ENCODE measurements at regions not wholly inside any gene's neighbourhood (a gene's known extent, or its start where the extent isn't known, plus 50 kb on each side); places are given as distances from the start of the nearest gene placed in this dataset.
"Not testable (repeated sequence)": the region's sequence is repeated elsewhere in the genome, so short reads cannot be mapped to it uniquely, and the experiment has no call there.

- DNase-seq (ENCODE audit: low read depth in 2 of 2), result no peak
- no peaks in the 10 kb centered on the region for H3K4me1 ChIP-seq (ENCODE audit: control insufficient read depth, extremely low read depth, insufficient read depth, low read length)
- H3K9ac ChIP-seq (ENCODE audit: insufficient read depth, low read length), result no peak overlapping the region
- H3K36me3 ChIP-seq (ENCODE audit: control insufficient read depth, insufficient read depth, low read length), result no peaks in the 10 kb centered on the region
- H4K20me1 ChIP-seq (ENCODE audit: control insufficient read depth, extremely low read depth, insufficient read depth, low read length), result no peaks in the 10 kb centered on the region
- H3K27me3 ChIP-seq (ENCODE audit: control insufficient read depth, insufficient read depth, low read length), result no peaks in the 10 kb centered on the region
- no peaks in the 10 kb centered on the region for H3K9me3 ChIP-seq (ENCODE audit: control insufficient read depth, insufficient read depth, low read depth, low read length)
- no peak overlapping the region for H3K4me3 ChIP-seq (replicated peaks in 1 of 4; ENCODE audit: control extremely low read depth in 1 of 4, insufficient read depth in 1 of 4, low read depth in 3 of 4, low read length in 4 of 4)
- H3K79me2 ChIP-seq (ENCODE audit: control insufficient read depth, insufficient read depth, low read length), result no peaks in the 10 kb centered on the region
- H3K4me2 ChIP-seq (ENCODE audit: extremely low read depth, insufficient read depth, low read length), result no peak overlapping the region
- TF ChIP-seq EZH2 (IDR thresholded peaks at IDR 0.05; ENCODE audit: low read length, missing control alignments), result no peak
- no peak for TF ChIP-seq CTCF (conservative IDR thresholded peaks at IDR 0.05 in 1 of 2, IDR thresholded peaks at IDR 0.05 in 1 of 2; ENCODE audit: low read depth in 1 of 2, low read length in 2 of 2)
- no peak overlapping the region for H2AFZ ChIP-seq (ENCODE audit: low read length)
- no peak overlapping the region for H3K27ac ChIP-seq (ENCODE audit: insufficient read depth, low read length)
Measured at GRCh38 chr9:129449066-129449465, 171.8 kb downstream of the C9orf50 start.

- Histone ChIP-seq H2AFZ (ENCODE audit: low read length) (no peak overlapping the region), H3K9me3 (ENCODE audit: control insufficient read depth, insufficient read depth, low read depth, low read length) (no peaks in the 10 kb centered on the region), H3K27me3 (ENCODE audit: control insufficient read depth, insufficient read depth, low read length) (peaks cover 2% of the 10 kb centered on the region), H3K4me3 (replicated peaks in 1 of 4; ENCODE audit: control extremely low read depth in 1 of 4, insufficient read depth in 1 of 4, low read depth in 3 of 4, low read length in 4 of 4) (no peak overlapping the region), H3K9ac (ENCODE audit: insufficient read depth, low read length) (no peak overlapping the region), H3K79me2 (ENCODE audit: control insufficient read depth, insufficient read depth, low read length) (no peaks in the 10 kb centered on the region), H3K36me3 (ENCODE audit: control insufficient read depth, insufficient read depth, low read length) (no peaks in the 10 kb centered on the region), H3K4me2 (ENCODE audit: extremely low read depth, insufficient read depth, low read length) (no peak overlapping the region), H3K4me1 (ENCODE audit: control insufficient read depth, extremely low read depth, insufficient read depth, low read length) (no peaks in the 10 kb centered on the region), H3K27ac (ENCODE audit: insufficient read depth, low read length) (no peak overlapping the region), H4K20me1 (ENCODE audit: control insufficient read depth, extremely low read depth, insufficient read depth, low read length) (no peaks in the 10 kb centered on the region)
- TF ChIP-seq CTCF (conservative IDR thresholded peaks at IDR 0.05 in 1 of 2, IDR thresholded peaks at IDR 0.05 in 1 of 2; ENCODE audit: low read depth in 1 of 2, low read length in 2 of 2), result no peak
- no peak for TF ChIP-seq EZH2 (IDR thresholded peaks at IDR 0.05; ENCODE audit: low read length, missing control alignments)
- no peak for DNase-seq (ENCODE audit: low read depth in 2 of 2)
Measured at GRCh38 chr9:129446828-129447550, 173.9 kb downstream of the C9orf50 start.

DNA sequence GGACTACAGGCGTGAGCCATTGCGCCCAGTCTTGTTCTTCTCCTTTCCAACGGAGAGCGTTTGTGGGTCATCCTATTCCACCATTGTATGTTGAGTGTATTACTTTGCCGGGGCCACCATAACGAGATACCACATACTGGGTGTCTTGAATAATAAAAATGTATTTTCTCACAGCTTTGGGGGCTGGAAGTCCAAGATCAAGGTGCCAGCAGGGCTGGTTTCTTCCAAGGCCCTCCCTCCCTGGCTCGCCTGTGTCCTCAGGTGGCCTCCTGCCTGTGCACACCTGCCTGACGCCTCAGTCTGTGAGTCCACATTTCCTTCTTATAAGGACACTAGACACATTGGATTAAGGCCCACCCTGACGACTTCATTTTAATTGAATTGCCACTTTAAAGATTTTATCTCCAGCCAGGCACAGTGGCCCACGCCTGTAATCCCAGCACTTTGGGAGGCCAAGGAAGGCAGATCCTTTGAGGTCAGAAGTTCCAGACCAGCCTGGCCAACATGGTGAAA lies 175.1 kb downstream of the C9orf50 start:
- Histone ChIP-seq H3K4me3 (replicated peaks in 1 of 4; ENCODE audit: control extremely low read depth in 1 of 4, insufficient read depth in 1 of 4, low read depth in 3 of 4, low read length in 4 of 4) (no peak overlapping the region), H2AFZ (ENCODE audit: low read length) (no peak overlapping the region), H3K9ac (ENCODE audit: insufficient read depth, low read length) (no peak overlapping the region), H3K36me3 (ENCODE audit: control insufficient read depth, insufficient read depth, low read length) (no peaks in the 10 kb centered on the region), H3K79me2 (ENCODE audit: control insufficient read depth, insufficient read depth, low read length) (no peaks in the 10 kb centered on the region), H4K20me1 (ENCODE audit: control insufficient read depth, extremely low read depth, insufficient read depth, low read length) (no peaks in the 10 kb centered on the region), H3K9me3 (ENCODE audit: control insufficient read depth, insufficient read depth, low read depth, low read length) (no peaks in the 10 kb centered on the region), H3K4me2 (ENCODE audit: extremely low read depth, insufficient read depth, low read length) (no peak overlapping the region), H3K27ac (ENCODE audit: insufficient read depth, low read length) (no peak overlapping the region), H3K27me3 (ENCODE audit: control insufficient read depth, insufficient read depth, low read length) (peaks cover 2% of the 10 kb centered on the region), H3K4me1 (ENCODE audit: control insufficient read depth, extremely low read depth, insufficient read depth, low read length) (no peaks in the 10 kb centered on the region)
- DNase-seq (ENCODE audit: low read depth in 2 of 2), result no peak
- no peak for TF ChIP-seq EZH2 (IDR thresholded peaks at IDR 0.05; ENCODE audit: low read length, missing control alignments)
- TF ChIP-seq CTCF (conservative IDR thresholded peaks at IDR 0.05 in 1 of 2, IDR thresholded peaks at IDR 0.05 in 1 of 2; ENCODE audit: low read depth in 1 of 2, low read length in 2 of 2), result no peak

- H4K20me1 ChIP-seq (ENCODE audit: control insufficient read depth, extremely low read depth, insufficient read depth, low read length); H3K27me3 ChIP-seq (ENCODE audit: control insufficient read depth, insufficient read depth, low read length); H3K9me3 ChIP-seq (ENCODE audit: control insufficient read depth, insufficient read depth, low read depth, low read length); H3K27ac ChIP-seq (ENCODE audit: insufficient read depth, low read length); DNase-seq (ENCODE audit: low read depth in 2 of 2); H3K79me2 ChIP-seq (ENCODE audit: control insufficient read depth, insufficient read depth, low read length); H2AFZ ChIP-seq (ENCODE audit: low read length); H3K4me2 ChIP-seq (ENCODE audit: extremely low read depth, insufficient read depth, low read length); H3K4me3 ChIP-seq (replicated peaks in 1 of 4; ENCODE audit: control extremely low read depth in 1 of 4, insufficient read depth in 1 of 4, low read depth in 3 of 4, low read length in 4 of 4); H3K36me3 ChIP-seq (ENCODE audit: control insufficient read depth, insufficient read depth, low read length); H3K9ac ChIP-seq (ENCODE audit: insufficient read depth, low read length); H3K4me1 ChIP-seq (ENCODE audit: control insufficient read depth, extremely low read depth, insufficient read depth, low read length): not testable (repeated sequence)
Measured at GRCh38 chr9:129443515-129444164, 177.3 kb downstream of the C9orf50 start.

All from fibroblast of lung (primary cell).